Loucy (cell line): ENCODE measurements at regions not wholly inside any gene's neighbourhood (a gene's known extent, or its start where the extent isn't known, plus 50 kb on each side); places are given as distances from the start of the nearest gene placed in this dataset.

ENCODE experiments used
- CTCF ChIP-seq: fragments of 200-600 bp; sonication (generic); conservative IDR thresholded peaks from 2 replicates; pipeline ENCODE4 v1.5.1; 2014; ENCODE audit warnings: mild to moderate bottlenecking, antibody characterized with exemption, low read length
- EZH2phosphoT487 ChIP-seq: fragments of 200-600 bp; IDR thresholded peaks from 2 replicates; pipeline ENCODE4 v1.6.1; 2018; ENCODE audit warnings: antibody characterized with exemption, mild to moderate bottlenecking, moderate library complexity, borderline replicate concordance

- TF ChIP-seq CTCF (no peak), EZH2phosphoT487 (no peak)
These were observed 371.7 kb downstream of the TNS1 start for GRCh38 chr2:217631115-217631514.
